Fibroblast of the aortic adventitia (primary cell): ENCODE measurements at regions not wholly inside any gene's neighbourhood (a gene's known extent, or its start where the extent isn't known, plus 50 kb on each side); places are given as distances from the start of the nearest gene placed in this dataset.
"Not testable (repeated sequence)": the region's sequence is repeated elsewhere in the genome, so short reads cannot be mapped to it uniquely, and the experiment has no call there.

Experiments
- DNase-seq: peaks from one replicate; pipeline ENCODE4 v3.0.0-alpha.2; 2010; ENCODE audit warnings: low read depth
- H3K4me3 ChIP-seq: 2 replicates; pipeline ENCODE4 v1.5.1; 2011; ENCODE audit warnings: low read depth, mild to moderate bottlenecking, control low read depth, low read length, moderate library complexity
- CTCF ChIP-seq: IDR thresholded peaks from 2 replicates; pipeline ENCODE4 v1.5.1; 2011; ENCODE audit warnings: mild to moderate bottlenecking, low read length, control low read depth, inconsistent platforms; ENCODE audit not compliant: insufficient read depth

- no peak for DNase-seq
- TF ChIP-seq CTCF, result no peak
- no peak overlapping the region for H3K4me3 ChIP-seq
Observed at GRCh38 chr10:22825841-22826240, 102.0 kb upstream of the ARMC3 start.

GRCh38 chr10:22824984-22825383 lies 102.9 kb upstream of the ARMC3 start:
- peak; percentile 59 for DNase-seq

GRCh38 chr10:22824520-22824919 lies 103.3 kb upstream of the ARMC3 start:
- no peak for TF ChIP-seq CTCF
- no peak for DNase-seq
- no peak overlapping the region for H3K4me3 ChIP-seq

More at GRCh38 chr10:22824984-22825383, 102.9 kb upstream of the ARMC3 start:
- no peak overlapping the region for H3K4me3 ChIP-seq
- no peak for TF ChIP-seq CTCF

GRCh38 chr10:22823109-22823508 lies 104.7 kb upstream of the ARMC3 start:
- H3K4me3 ChIP-seq, result no peak overlapping the region
- TF ChIP-seq CTCF, result no peak
- DNase-seq, result peak; percentile 83

GRCh38 chr10:22821921-22822320 lies 105.9 kb upstream of the ARMC3 start:
- H3K4me3 ChIP-seq, DNase-seq: not testable (repeated sequence)

GRCh38 chr10:22821501-22821900 lies 106.4 kb upstream of the ARMC3 start:
- no peak for TF ChIP-seq CTCF
- DNase-seq, result peak; percentile 54
- H3K4me3 ChIP-seq, result no peak overlapping the region

GRCh38 chr10:22816298-22816653 lies 101.9 kb upstream of the PIP4K2A start:
- no peak for TF ChIP-seq CTCF
- peak; percentile 88 for DNase-seq
- H3K4me3 ChIP-seq, result no peak overlapping the region
